GM21723 (cell line): ENCODE measurements at regions not wholly inside any gene's neighbourhood (a gene's known extent, or its start where the extent isn't known, plus 50 kb on each side); places are given as distances from the start of the nearest gene placed in this dataset.
"Not testable (repeated sequence)": the region's sequence is repeated elsewhere in the genome, so short reads cannot be mapped to it uniquely, and the experiment has no call there.

Experiments used
- ATAC-seq: cut with Tn5 transposase; IDR thresholded peaks from one replicate; pipeline ENCODE4 v1.9.1; 2021; ENCODE audit warnings: mild to moderate bottlenecking, moderate library complexity; ENCODE audit not compliant: unreplicated experiment

DNA sequence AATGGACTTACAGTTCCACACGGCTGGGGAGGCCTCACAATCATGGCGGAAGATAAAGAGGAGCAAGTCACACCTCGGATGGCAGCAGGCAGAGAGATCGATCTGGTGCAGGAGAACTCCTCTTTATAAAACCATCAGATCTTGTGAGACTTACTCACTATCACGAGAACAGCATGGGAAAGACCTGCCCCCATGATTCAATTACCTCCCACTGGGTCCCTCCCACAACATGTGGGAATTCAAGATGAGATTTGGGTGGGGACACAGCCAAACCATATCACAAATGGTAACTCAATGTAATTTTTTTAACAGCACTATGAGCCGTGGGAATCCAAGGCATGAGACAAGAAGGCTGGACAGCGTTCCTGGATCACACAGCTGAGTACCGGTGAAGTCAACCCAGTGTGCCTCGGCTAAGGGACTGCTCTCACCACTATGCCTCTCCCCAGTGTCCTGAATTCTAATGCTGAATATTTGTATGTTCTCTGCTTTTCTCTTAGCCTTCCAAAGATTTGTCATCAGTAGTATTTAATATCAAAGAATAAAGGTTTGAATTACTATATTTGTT, 84.3 kb downstream of the IRS2 start:
- ATAC-seq: not testable (repeated sequence)

DNA sequence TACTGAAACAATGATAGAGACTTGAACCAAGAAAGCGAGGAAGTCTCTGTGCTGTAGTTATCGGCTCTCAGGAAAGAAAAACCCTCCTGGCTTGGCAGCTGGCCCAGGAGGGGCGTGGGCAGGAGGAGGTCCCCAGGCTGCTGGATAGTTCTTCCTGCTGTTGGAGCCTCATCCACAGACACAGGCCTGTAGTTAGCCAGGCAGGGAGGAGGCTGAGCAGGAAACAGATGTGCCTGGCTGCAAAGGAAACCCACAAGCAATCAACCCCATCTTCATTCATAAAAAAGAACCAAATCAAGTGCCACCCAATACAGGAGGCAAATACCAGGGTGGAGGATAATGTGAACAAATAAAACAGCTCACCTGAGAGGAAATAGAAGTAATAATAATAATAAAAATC, 86.2 kb downstream of the IRS2 start:
- ATAC-seq: no peak

DNA sequence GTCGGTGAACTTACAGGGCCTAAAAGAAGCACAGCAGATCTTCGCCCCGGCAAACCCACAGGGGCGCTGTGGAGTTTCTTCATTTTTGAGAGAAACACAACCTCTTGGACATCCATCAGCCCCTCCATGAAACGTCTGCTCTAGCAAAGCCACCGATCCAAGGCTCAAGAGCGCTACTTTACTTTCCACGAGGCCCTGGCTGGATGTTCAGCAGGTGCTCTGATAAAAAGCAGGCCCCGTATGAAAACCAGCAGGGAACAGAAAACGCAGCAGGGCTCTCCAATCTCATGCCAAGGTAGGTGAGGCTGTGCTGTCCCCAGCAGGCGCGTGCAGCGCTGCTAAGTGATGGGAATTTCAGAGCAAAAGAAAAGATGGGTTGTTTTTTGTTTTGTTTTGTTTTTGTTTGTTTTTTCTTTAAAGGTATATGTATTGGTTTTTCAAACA, 86.7 kb downstream of the IRS2 start:
- no peak for ATAC-seq

DNA sequence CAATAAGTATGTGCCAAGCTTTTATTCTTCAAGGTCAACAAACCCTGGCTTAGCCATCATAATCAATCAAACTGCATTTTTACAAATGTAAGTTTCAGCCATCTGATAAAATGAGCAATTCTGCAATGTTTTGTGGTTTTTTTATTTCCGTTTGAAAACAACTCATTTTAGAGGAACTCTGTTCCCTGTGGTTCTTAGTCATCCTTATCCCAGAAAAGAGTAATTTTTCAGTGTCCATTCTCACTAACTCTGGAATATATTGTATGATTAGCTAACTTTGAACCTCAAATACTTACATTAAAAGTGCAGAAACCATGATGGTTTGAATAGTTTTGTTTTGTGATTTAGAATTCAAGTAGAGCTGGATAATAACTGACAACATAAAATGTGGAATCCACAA, 87.6 kb downstream of the IRS2 start:
- no peak for ATAC-seq

DNA sequence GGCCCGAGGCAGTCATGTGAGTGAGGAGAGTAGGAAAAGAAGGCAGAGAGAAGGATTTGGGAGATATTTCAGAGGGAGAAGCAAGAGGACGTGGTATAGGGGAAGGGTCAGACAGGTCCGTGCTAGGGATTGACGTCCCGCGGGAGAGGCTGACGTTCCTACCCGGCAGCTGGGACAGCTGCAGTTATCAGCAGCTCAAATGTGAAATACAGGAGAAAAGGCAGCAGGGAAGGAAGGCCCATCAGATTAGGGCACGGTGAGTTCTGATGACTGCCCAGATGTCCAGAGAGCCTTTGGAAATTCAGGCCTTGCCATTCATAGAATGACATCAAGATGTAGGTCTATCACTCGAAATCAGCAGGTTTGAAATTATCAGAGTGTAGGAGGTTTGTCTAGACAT, 88.4 kb downstream of the IRS2 start:
- ATAC-seq: no peak

DNA sequence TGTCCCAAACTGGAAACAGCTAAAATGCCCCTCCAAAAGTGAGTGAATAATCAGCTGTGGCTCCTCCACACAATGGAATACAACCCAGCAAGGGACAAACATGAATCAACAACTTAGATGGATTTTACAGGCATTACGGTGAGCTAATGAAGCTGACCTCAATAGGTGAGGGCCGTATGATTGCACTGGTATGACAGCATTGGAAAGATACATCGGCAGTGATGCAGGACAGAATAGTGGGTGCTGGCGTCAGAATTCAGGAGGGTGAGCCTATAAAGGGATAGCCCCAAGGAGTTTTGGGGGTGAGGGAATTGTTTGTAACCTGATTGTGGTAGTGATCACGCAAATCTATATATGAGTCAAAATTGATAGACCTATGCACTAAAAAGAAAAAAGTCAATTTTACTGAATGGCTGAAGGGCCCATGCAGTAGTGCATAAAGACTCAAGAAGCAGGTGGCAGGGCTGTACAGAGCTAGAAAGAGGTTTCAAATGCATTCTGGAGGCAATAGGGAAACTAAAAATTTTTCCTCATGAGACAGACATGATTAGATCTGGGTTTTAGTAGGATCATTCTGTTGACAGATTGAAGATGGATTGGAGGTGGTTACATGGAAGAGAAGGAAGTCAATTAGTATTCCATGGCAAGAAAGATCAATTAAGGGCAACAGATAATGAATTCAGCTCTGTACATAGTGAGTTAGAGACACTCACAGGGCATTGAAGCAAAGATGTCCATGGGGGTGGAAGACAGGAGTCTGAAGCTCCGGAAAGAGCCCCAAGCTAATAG, 90.8 kb downstream of the IRS2 start:
- ATAC-seq: no peak

DNA sequence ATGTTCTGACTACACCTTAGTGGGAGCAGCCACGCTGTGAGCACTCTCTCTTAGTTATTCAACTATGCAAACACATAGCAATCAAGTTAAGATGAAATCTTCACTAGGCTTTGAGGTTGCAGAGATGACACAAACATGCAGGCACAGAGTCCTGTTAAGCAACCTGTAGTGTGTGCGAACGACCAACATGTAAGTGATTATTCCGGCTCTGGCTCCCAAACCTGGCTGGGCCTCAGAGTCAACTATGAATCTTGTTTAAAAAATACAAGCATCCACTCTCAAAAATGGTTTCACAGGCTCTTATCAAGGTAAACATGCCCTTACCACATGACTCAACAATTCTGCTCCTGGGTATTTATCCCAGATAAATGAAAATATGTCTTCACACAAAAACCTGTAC, 91.4 kb downstream of the IRS2 start:
- ATAC-seq: no peak

DNA sequence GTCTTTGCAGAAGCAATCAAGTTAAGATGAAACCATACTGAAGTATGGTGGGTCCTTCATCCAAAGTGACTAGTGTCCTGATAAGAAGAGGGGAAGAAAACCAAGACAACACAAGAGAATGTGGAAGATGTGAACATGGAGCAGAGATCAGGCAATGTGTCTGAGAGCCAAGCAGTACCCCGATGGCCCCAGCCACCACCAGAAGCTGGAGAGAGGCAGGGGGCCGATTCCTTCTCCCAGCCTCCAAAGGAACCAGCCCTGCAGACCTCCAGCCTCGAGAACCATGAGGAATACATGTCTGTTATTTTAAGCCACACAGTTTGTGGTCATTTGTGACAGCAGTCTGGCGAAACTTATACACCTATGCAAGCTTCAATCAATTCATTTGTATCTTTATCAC, 93.2 kb downstream of the IRS2 start:
- no peak for ATAC-seq

DNA sequence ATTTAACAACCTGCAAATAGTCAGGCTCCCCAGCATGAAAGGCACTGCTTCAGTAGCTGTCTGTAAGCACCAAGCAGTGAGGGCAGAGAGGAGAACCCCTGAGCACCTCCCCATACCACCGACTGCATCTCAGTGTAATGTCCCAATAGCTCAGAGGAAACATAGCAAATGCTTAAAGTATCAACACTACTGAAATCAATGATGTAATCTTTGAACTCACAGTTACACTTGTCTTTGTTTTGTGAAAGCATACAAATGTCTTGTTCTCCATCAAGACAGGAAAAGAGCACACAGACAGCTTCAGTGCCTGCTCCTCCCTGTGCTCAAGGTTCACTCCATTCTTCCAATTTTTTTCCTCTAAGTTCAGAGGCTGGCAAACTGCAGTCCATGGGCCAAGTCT, 94.7 kb downstream of the IRS2 start:
- no peak for ATAC-seq

DNA sequence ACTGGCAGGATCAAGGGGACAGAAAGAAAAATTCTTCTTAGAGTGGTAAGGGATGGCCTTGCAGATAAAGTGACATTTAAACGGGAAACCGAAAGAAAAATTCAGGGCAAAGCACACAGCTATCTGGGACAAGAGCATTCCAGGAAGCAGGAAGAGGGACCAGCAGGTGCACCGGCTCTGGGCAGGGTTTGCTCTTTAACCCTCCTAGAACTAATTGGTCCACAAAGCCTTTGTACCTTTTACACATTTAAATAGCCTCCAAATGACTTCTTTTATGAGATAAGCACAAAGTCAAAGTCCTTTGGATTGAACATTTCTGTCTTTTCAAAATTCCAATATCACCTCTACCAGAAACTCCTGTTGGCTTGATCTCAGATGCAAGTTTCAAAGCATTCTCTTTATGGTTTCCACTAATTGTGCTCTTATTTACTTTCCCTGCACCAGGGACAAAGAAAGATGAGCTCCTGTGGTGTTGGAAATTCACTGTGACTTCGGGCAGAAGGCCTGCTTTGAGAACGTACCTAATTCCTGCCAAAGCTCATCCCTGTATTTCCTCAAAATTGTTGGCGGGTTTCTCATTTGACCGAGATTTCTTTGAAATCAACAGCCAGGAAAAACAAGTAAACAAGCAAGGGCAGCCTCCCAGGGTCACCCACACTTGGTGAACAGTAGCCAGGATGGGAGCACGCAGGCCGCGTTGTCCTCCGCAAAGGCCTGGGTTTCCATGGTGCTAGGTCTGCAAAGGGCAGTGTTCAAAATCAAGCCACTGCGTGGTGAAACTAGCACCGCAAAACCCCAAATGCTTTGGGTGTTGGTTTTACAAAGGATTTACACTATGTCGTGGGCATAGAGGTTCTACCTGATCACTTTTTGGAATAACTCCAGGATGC, 98.6 kb downstream of the IRS2 start:
- ATAC-seq: no peak

DNA sequence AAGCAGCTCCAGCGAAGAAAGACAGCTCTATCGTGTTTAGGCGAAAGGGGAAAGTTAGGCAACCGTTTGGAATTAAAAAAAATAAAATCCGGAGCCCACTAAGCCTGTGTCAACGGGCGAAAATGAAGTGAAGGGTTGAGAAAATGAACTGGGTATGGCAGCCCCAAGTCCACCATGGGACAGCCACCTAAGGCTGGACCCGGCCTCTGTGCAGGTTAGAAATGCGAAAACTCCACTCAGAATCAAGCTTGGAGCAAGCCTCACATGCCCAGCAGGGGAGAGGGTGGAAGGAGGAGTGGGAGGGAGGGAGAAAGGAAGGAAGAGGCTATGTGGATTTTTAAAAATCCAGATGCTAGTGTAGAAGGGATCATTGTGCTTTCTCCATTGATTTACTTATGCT, 101.2 kb downstream of the IRS2 start:
- ATAC-seq: no peak

DNA sequence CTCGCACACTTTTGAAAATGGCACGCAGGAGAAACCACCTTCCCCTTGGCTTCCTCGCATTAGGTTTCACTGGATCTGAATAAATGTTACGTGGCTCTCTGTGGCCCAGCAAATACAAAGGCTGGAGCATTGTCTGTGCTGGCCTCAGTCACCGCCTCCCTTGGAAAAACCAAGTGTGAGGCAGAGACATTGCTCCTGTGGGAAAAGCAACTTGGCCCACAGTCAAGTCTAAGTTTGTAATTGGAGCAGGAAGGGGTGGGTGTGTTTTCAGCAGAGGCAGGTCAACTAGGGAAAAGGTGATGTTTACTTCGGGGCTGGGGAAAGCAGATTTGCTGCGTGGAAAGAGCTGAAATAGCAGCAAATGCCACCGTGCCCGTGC, 101.6 kb downstream of the IRS2 start:
- ATAC-seq: no peak

DNA sequence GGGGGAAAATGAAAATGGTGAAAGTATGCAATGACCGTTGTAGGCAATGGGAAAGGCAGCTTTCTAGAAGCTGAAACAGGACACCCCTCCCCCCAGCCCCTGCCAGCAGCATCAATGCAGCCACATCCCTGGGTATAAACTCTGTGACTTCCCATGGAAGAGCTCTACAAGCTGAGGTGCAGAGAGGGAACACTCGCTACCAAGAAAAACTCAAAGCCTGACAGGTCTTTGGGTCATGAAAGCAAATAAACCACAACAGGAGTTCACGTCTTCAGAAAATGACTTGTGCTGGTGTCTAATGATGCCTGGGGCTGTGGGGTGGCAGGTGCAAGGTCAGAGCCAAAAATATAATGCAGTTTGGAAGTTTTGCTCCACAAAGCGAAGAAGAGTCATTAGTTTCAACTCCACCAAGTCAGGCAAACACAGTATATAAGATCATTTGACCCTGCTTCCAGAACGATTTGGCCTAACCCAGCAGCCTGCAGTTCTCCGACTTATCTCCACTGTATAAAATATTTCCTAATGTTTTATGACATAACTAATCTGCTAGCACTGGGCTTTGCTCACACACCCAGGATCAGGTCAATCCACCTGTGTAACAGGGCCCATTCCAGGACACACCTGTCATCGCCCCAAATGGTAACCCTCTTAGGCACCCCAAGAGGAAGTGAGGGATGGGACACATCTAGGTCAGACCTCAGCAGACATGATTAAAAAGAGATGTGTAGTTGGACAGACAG, 102.1 kb downstream of the IRS2 start:
- ATAC-seq: no peak

DNA sequence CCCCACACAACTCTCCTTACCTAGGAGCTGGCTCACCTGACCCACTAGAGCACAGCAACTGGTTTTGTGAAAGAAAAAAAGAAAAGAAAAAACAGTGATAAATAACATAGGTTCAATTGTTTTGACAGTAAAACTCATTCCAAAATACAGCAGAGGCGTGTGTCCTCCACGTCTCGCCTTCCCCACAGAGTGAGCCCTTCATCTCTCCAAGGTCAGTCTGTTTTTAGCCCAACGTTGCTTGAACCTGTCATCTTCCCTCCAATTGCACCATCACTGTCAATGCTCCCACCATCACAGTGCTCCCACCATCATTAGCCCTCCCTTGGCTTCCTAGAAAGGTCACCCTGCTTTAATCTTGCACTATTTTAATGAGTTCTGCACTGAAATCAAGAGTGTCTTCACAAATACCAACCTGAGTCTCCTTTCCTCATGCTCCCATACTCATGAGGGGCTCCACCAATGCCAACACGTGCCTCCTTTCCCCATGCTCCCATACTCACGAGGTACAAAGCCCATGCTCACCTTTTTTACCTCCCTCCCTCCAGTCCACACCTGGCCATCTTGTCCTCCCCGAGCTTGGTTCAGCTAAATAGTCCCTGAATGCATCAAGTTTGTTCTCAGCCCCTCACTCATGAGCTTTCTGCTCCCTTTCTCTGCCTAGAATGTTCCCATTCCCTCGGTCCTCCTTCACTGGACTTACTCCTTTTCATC, 103.7 kb downstream of the IRS2 start:
- ATAC-seq: no peak

DNA sequence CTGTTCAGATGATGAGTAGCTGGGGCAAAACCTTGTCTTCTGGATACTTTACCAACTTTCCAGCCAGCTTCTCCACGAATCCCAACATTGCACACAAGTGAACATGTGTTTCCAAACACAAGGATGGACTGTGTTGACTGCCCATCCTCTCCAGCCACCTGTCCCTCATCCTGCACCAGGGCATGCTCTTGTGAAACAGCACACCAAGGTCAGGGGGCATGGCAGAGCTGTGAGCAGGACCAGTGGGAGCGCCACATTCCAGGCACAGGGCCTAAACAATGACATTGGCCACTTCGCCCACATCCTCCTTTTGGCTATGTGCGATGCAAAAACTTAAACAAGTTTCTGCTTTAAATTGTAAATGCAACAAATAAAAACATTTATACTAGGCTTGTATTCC, 105.5 kb downstream of the IRS2 start:
- ATAC-seq: no peak

DNA sequence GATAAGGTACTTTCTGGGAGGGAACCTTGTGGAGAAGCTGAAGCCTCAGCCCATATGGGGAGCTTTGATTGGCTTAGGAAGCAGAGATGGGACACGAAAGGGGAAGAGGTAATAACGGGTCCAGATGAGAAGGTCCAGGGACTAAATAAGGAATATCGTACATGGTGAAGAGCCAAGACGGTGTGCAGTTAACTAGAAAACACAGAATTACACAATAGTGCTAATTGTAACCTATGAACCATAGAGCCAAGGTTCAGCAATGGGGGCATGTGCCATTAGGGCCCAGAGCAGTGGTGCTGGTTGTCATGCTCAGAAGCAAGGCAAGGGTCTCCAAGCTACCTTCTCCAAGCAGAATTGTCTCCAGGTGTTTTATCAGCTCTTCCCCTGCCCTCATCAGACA, 106.1 kb downstream of the IRS2 start:
- no peak for ATAC-seq

DNA sequence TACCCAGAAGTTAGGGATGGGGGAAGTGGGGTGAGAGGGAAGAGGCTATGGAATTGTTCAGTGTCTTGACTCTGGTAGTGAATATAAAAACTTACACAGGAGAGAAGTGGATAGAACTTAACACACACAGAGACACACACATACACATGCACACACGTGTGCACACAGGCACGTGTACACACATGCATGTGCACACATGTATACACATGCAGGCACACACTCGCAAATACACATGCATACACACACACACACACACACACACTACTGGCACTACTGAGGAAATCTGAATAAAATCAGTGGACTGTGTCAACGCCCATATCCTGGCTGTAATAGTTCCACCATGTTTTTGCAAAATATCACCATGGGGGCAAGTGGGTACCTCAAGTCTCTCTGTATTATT, 107.9 kb downstream of the IRS2 start:
- no peak for ATAC-seq

DNA sequence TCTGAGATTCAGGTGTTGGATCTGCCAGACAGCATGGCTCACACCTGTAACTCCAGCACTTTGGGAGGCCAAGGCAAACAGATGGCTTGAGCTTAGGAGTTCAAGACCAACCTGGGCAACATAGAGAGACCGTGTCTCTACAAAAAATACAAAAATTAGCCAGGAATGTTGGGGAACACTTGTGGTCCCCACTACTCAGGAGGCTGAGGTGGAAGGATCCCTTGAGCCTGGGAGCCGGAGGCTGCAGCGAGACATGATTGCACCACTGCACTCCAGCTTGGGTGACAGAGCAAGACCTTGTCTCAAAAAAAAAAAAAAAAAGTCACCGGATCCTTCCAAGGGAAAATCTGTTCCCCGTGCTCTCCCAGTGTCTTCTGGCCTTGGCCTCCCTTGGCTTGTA, 109.2 kb downstream of the IRS2 start:
- ATAC-seq: no peak

DNA sequence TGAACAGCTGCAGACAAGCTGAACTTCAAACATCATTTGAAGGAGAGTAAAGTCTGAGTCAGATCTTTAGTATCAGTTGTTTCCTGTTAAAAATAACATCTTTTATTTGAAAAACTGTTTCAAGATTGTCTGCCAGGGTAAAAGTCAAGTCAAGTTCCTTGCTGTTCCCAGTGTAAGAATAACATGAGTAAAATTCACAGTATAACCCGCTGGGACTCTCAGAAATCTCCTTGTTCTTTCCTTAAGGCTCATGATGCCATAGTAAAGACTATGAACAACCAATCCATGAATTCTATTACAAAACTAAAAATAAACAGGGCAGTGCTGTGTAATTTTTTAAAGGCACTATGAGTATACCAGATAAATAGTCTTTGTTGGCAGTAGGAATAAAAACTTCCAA, 112.9 kb downstream of the IRS2 start:
- no peak for ATAC-seq

DNA sequence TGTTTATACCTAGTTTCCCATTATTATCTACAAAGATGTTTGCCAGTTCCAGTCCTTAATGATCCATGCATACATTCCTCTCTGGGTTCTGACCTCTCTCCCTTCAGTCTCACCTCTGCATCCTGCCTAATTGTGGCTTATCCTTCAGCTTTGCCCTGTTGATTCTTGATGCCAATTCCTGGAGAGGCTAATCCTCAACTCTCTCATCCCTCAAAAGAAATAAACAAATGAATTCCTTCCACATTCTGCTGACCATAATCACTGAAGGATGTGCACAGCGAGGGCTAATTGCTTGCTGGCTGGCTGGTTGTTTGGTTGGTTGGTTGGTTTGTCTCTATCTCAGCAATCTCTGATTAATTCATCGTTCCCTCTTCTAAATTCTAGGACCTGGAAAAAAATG, 113.8 kb downstream of the IRS2 start:
- no peak for ATAC-seq

DNA sequence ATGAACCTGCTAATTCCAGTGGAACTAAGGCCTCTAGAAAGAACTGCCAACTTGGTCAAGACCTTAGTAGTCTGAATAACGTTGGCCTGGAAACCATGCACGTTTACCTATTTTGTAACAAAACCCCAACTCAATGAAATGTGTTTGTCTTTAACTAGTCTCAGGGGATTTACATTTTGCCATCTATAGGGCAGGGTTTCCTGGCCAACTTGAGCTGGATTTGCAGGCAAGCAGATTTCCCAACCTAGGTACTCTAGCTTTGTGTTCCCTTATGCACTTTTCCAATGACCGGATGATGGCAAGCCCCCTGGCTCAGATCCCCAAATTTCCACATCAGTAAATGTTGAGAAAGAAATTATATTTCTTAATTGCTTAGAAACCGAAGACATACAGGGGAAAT, 114.5 kb downstream of the IRS2 start:
- ATAC-seq: no peak
